ENCODE measurements at regions not wholly inside any gene's neighbourhood (a gene's known extent, or its start where the extent isn't known, plus 50 kb on each side); places are given as distances from the start of the nearest gene placed in this dataset.
A peak's percentile ranks its signal among the peaks of the same experiment; 100 is the strongest.

DNA sequence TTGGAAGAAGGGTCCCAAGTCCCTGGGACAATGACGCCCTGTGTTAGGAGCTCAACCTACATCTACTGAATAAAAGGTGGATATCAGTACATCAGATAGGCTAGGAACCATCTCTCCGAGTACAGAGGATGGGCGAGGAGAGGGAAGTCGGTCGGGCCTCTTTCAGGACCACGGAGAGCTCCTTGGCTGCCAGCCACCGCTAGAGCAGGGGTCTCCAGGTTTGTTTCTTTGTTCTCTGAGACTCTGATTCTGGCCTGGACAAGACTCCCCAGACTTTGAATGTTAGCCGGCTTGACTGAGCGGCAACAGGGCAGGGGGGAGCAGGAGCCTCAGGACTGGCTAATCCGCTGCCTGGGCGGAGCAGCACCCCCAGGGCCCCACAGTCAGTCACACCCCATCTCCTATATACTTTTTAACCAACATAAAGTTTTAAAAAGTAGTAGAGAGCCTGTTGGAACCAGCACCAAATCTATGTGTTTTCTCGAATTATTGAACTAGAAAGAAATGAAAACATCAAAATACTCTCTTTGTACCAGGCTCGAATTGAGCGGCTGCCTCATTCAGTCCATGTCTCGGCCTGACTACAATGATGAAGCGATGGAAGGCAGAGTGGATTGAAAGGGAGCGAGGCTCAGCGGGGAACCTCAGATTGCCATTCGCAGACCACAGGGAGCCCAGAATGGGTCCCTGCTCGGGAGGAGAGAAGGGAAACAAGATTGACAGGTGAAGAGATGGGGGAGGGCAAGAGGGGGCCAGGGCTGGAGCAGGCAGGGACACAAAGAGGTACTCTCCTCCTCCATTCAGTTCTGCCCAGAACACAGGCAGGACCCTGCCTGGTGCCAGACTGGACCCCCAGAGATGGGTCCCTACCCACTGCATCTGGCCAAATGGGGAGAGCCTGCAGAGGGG, 131.6 kb downstream of the TPRA1 start:
- Mint-ChIP-seq H3K27ac (no peak overlapping the region), H3K27me3 (peaks cover 59 to 86% of the 10 kb centered on the region in 2 donors), H3K9me3 (no peaks in the 10 kb centered on the region), H3K4me1 (peaks cover 6 to 15% of the 10 kb centered on the region in 2 donors), H3K4me3 (no peak overlapping the region), H3K36me3 (no peaks in the 10 kb centered on the region)
- ATAC-seq (replicated peaks), result no peak
- no peak for DNase-seq

DNA sequence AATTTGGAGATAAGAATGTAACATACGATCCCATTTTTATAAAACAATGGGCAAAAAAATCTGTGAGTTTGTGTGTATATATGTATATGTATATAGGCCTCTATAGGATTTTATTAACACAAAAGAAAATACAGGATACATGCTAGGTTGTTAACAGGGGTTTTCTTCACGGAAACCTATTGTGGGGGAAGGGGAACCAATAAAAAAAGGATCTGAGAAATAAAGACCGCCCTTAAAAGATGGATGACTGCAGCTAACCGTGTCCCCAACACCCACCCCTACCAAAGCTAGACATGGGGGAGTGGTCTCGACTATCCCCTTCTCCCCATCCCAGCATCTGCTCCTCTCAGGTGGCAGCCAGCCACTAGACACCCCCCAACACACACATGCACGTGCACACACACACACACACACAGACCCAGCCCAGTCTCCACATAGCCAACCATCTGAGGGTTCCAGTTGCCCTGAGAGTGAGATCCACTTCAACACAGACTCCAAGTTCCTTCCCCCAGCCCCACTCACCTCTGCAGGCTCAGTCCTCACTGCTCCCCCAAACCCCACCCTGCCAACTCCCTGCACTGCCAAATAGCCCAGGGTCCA, 132.9 kb downstream of the TPRA1 start:
- H3K27ac Mint-ChIP-seq, result no peak overlapping the region
- no peak overlapping the region for H3K4me3 Mint-ChIP-seq
- DNase-seq, result no peak
- peaks cover 6 to 15% of the 10 kb centered on the region in 2 donors for H3K4me1 Mint-ChIP-seq
- peaks cover 62 to 84% of the 10 kb centered on the region in 2 donors for H3K27me3 Mint-ChIP-seq
- no peak for ATAC-seq (replicated peaks)
- no peaks in the 10 kb centered on the region for H3K36me3 Mint-ChIP-seq
- H3K9me3 Mint-ChIP-seq, result no peaks in the 10 kb centered on the region

DNA sequence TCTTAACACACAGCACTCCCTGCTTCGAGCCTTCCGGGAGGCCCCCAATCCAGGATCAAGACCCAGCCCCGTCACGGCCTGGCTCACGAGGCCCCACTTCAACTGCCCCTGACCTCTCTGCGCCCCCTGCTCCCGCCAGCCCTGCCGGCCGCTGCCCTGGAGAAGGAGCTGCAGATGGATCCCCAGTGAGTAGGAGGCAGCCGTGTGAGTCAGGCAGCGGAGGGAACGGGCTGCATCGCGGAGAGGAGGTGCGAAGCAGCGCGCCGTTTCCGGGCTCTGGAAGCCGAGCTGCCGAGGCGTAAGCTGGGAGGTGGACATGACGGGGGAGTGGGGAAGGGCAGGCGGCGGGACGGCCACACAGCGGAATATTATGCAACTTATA, 133.4 kb downstream of the TPRA1 start:
- DNase-seq, result no peak
- H3K4me1 Mint-ChIP-seq, result peaks cover 6 to 15% of the 10 kb centered on the region in 2 donors
- no peaks in the 10 kb centered on the region for H3K9me3 Mint-ChIP-seq
- no peak for ATAC-seq (replicated peaks)
- H3K36me3 Mint-ChIP-seq, result no peaks in the 10 kb centered on the region
- H3K27me3 Mint-ChIP-seq, result peaks cover 65 to 79% of the 10 kb centered on the region in 2 donors
- no peak overlapping the region for H3K4me3 Mint-ChIP-seq
- H3K27ac Mint-ChIP-seq, result no peak overlapping the region

DNA sequence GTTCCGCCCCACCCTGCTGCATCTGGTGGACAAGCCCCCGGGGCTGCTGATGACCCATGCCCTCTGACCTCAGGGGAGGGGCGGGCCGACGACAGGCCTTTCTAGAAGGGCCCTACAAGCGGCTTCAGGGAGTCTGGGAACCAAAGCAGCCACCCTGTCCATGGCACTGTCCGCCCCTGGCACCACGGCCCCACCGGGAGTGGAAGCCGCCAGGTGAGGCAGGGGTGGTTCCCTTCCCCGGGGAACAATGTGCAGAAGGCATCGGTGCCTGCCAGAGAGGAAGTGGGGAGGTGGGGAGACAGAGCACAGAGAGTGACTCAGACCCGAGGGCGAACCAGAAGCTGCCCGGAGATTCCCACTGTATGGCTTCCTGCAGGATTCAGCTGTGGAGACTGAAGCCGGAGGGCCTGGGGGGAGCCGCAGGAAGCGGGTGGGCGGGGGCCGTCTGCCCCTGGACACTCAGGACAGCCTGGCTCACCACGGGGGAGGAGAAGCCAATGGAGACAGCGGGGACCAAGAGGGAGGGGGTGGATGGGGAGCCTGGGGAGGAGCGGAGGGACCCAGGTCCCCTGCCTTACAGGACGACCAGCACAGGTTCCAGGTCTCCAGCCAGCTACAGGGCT, 134.0 kb downstream of the TPRA1 start:
- H3K9me3 Mint-ChIP-seq, result no peaks in the 10 kb centered on the region
- peak in 1 of 2 donors; percentile 26 for ATAC-seq (replicated peaks)
- no peak for DNase-seq
- peaks cover 6 to 15% of the 10 kb centered on the region in 2 donors for H3K4me1 Mint-ChIP-seq
- no peaks in the 10 kb centered on the region for H3K36me3 Mint-ChIP-seq
- no peak overlapping the region for H3K4me3 Mint-ChIP-seq
- H3K27ac Mint-ChIP-seq, result no peak overlapping the region
- peaks cover 65 to 79% of the 10 kb centered on the region in 2 donors for H3K27me3 Mint-ChIP-seq

DNA sequence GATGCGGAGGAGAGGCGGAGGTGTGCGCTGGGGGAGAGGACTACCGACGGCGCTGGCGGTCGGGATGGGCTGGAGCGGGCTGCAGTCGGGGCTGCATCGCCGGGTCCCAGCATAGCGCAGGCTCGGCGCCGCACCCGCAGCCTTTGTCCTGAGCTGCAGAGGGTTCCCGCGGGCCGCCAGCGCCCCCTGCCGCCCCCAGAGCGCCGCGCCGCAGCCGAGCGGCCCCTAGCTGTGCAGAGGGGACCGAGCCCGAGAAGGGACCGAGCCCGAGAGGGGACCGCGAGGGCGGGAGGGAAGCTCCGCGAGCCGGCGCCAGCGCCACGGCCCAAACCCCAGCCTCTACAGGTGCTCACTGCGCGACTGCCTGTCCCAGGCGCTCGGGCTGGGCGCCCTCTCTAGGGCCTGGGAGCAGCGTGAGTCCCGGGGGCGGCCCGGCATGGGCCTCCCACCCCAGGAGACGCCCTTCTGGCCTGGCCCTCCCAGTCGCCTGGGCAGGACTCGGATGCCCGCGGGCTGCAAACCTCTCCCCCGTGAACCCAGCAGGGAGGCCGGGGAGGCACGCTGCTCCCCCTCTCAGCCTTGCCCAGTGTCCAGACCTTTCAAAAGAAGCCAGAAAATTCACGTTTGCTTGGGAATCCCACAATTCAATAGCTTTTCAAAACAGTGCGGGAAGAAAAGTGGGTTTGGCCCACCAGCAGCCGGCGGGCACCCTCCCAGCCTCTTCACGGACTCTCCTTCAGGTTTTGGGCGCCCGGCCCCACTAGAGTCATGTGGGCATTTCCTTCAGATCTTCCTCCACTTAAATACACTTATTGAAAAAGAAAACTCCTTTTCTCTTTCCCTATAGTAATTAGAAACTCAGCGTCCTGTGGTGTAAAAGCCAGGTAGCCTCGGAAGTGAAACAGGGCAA, 134.7 kb downstream of the TPRA1 start:
- peaks cover 61 to 72% of the 10 kb centered on the region in 2 donors for H3K27me3 Mint-ChIP-seq
- H3K4me3 Mint-ChIP-seq, result peak overlapping the region in 1 of 2 donors; percentile 25
- no peak overlapping the region for H3K27ac Mint-ChIP-seq
- ATAC-seq (replicated peaks) (peak; percentile 94 to 96), DNase-seq (peak; percentile 67)
- peaks cover 6 to 15% of the 10 kb centered on the region in 2 donors for H3K4me1 Mint-ChIP-seq
- no peaks in the 10 kb centered on the region for H3K9me3 Mint-ChIP-seq
- no peaks in the 10 kb centered on the region for H3K36me3 Mint-ChIP-seq

DNA sequence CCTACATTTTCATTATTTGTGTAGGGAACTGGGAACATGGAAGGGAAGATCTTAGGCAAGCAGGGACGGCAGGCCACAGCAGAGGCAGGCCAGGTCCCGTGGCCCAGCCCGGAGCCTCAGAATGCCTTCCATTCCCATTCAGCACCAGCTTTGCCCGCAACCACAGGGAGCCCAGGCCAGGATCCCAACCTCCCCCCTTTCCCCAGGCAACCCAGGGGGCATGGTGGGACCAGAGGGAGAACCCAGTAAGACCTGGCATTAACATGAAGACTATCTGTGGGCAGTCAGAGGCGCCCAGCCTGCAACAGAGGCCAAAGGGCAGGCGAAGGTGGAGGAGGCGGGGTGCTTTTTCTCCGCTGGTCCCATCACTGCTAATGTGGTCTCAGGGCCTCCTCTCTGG, 135.6 kb downstream of the TPRA1 start:
- Mint-ChIP-seq H3K36me3 (no peaks in the 10 kb centered on the region), H3K4me1 (peaks cover 6 to 15% of the 10 kb centered on the region in 2 donors), H3K9me3 (no peaks in the 10 kb centered on the region), H3K4me3 (peak overlapping the region in 1 of 2 donors; percentile 25), H3K27ac (no peak overlapping the region), H3K27me3 (peaks cover 63 to 64% of the 10 kb centered on the region in 2 donors)
- DNase-seq (no peak), ATAC-seq (replicated peaks) (no peak)

DNA sequence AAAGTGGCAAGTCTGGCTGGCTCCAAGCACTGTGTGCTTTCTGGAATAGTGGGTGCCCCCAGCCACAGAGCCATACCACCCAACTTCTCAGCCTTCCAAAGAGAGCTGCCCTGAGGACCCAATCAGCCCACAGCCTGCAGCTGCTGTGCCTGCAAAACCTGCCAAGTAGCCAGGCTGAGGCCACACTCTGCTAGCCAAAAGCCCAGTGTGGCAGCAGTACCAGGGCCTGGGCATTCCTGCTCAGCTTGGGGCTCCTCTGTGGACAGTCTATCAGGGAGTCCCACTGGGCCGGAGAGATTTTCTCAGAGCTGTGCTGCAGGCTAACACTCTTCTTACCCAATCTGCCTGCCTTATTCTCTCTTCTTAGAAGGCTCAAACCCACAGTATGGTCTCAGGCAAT, 136.5 kb downstream of the TPRA1 start:
- DNase-seq (no peak), ATAC-seq (replicated peaks) (no peak)
- Mint-ChIP-seq H3K9me3 (no peaks in the 10 kb centered on the region), H3K27me3 (peaks cover 54 to 56% of the 10 kb centered on the region in 2 donors), H3K27ac (no peak overlapping the region), H3K4me1 (peaks cover 6 to 15% of the 10 kb centered on the region in 2 donors), H3K36me3 (no peaks in the 10 kb centered on the region), H3K4me3 (no peak overlapping the region)

DNA sequence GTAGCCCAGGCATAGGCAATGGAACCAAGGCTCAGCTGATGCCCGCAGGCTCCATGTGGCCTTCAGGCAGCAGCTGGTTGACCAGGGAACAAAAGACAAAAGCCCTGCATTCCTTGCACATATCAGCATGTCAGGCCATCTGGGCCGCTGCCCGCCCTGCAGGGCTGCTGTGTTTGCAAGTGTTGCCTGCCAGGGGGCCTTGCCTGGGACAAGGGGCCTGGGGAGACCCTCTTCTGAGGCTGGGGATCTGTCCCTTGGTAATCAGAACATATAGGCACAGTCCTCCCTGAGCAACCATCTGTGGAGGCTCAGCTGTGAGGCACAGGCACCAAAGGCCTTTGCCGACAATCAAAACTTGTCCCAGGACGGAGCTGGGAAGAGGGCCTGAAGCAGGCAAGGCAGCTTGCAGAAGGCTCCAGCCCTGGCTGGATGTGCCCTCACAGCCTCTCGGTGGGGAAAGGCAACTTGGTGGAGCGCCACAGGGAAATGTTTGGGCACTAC, 138.2 kb downstream of the TPRA1 start:
- H3K4me1 Mint-ChIP-seq, result peaks cover 6 to 15% of the 10 kb centered on the region in 2 donors
- peaks cover 44 to 47% of the 10 kb centered on the region in 2 donors for H3K27me3 Mint-ChIP-seq
- ATAC-seq (replicated peaks) (no peak), DNase-seq (no peak)
- H3K9me3 Mint-ChIP-seq, result peaks cover 2 to 4% of the 10 kb centered on the region in 2 donors
- no peaks in the 10 kb centered on the region for H3K36me3 Mint-ChIP-seq
- no peak overlapping the region for H3K4me3 Mint-ChIP-seq
- no peak overlapping the region for H3K27ac Mint-ChIP-seq

DNA sequence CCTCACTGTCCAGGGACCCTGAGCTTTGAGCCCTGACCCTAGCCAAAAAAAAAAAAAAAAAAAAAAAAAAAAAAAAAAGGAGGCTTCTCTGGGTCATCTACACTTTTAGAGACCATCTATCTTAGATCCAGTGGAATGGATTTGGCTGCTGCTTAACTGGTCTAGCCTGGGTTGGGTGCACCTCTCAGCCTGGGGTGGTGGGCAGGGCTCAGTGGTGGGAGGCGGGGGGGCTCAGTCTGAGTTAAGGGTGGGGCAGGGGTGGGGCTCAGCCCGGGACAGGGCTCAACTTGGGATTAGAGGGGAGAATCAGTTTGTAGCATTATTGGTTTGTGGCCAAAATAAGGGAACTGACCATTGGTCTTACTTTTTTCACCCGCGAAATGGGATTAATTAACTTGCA, 139.2 kb downstream of the TPRA1 start:
- Mint-ChIP-seq H3K27me3 (peaks cover 34 to 38% of the 10 kb centered on the region in 2 donors), H3K36me3 (no peaks in the 10 kb centered on the region), H3K9me3 (peaks cover 2 to 4% of the 10 kb centered on the region in 2 donors), H3K4me1 (peaks cover 4 to 12% of the 10 kb centered on the region in 2 donors), H3K4me3 (no peak overlapping the region), H3K27ac (no peak overlapping the region)
- no peak for DNase-seq
- ATAC-seq (replicated peaks), result no peak

DNA sequence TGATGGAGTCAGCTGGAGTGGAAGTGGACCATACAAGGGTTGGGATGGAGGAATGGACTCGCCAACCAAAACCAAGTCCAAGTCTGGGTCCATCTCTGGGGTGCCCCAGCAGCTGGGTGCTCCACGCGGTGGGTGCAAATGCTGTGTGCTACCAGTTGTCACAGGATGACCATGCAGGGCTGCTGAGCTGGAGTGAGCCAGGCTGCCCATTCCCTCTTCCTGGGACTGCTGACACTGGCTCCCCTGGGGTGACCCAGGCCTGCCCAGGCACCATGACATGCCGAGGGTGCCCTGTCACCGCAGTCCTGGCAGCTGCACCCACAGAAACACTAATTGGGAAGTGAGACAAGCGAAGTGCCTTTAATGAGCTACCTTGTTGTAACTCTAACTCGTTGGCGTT, 140.2 kb downstream of the TPRA1 start:
- H3K27me3 Mint-ChIP-seq, result peaks cover 25 to 37% of the 10 kb centered on the region in 2 donors
- peaks cover 2 to 4% of the 10 kb centered on the region in 2 donors for H3K9me3 Mint-ChIP-seq
- DNase-seq, result no peak
- no peaks in the 10 kb centered on the region for H3K36me3 Mint-ChIP-seq
- peaks cover 2 to 4% of the 10 kb centered on the region in 2 donors for H3K4me1 Mint-ChIP-seq
- no peak overlapping the region for H3K4me3 Mint-ChIP-seq
- ATAC-seq (replicated peaks), result no peak
- H3K27ac Mint-ChIP-seq, result no peak overlapping the region

DNA sequence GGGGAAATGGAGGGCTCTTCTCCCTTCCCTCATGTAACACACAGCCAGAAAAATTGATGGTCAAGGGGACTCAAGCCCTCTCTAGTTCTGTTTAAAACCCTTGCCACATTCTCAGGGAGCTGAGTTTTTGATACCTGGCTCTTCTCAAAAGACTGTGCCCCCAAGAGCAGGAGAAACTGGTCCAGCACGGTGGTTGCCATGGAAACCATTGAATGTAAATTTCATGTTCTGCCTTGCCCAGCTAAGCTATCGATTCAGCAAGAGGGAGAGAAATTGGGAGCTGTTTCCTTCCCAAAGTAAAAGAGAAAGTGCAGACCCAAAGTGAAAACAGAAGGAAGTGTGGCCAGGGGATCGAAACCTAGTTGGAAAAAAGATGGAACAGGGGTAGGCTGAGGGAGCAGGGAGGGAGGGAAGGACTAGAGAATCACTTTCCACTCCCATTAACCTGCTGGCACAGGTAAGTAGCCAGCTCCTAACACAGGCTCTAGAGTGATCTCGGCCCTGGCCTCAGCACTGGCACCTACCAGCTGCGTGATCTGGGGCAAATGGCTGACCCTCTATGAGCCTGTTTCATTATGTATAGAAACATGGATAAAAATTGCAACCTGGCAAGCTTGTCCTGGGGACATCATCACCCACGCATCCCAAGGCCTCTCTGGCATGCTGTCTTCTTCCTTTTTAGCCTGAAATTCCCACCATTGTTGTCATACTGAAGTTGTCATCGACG, 140.9 kb downstream of the TPRA1 start:
- no peak for ATAC-seq (replicated peaks)
- Mint-ChIP-seq H3K9me3 (peaks cover 2 to 4% of the 10 kb centered on the region in 2 donors), H3K27me3 (peaks cover 25 to 35% of the 10 kb centered on the region in 2 donors), H3K36me3 (no peaks in the 10 kb centered on the region), H3K4me1 (no peaks in the 10 kb centered on the region), H3K27ac (no peak overlapping the region), H3K4me3 (no peak overlapping the region)
- no peak for DNase-seq

DNA sequence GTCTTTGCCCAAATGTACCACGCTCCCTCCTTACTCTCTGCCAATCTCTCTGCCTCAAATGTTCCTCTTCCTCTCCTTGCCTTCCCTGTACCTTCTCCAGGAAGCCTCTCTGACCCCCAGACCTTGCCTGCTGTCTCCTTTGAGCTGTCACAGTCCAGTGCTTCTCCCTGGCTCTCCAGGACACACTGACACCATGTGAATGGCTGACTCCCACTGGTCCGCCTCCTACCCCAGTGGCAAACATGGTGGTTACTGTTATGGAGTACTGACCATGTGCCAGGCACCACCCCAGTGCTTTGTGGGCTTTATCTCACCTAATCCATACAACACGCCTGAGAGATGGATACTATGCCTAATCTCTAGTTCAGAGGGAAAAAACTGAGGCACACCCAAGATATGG, 141.9 kb downstream of the TPRA1 start:
- Mint-ChIP-seq H3K36me3 (no peaks in the 10 kb centered on the region), H3K27me3 (peaks cover 19 to 30% of the 10 kb centered on the region in 2 donors), H3K27ac (no peak overlapping the region), H3K4me3 (no peak overlapping the region), H3K4me1 (no peaks in the 10 kb centered on the region), H3K9me3 (peaks cover 2 to 4% of the 10 kb centered on the region in 2 donors)
- DNase-seq (no peak), ATAC-seq (replicated peaks) (no peak)

DNA sequence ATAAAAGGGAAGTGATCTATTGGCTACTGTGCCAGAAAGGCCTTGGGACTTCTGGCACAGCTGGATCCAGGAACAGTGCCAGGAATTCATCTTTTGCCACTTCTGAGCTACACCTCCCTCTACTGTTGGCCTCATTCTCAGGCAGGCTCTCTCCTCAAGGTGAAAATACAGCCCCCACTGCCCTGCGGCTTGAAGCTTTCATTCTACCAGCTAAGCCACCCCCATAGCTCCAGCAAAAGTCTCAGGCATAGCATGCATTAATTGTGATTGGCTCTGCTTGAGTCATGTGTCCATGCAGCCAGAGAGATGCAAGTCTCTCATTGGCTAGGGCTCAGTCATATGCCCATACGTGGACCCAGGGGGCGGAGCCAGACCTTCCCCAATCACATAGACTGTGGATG, 142.4 kb downstream of the TPRA1 start:
- H3K36me3 Mint-ChIP-seq, result no peaks in the 10 kb centered on the region
- H3K4me1 Mint-ChIP-seq, result no peaks in the 10 kb centered on the region
- ATAC-seq (replicated peaks) (no peak), DNase-seq (no peak)
- peaks cover 19 to 30% of the 10 kb centered on the region in 2 donors for H3K27me3 Mint-ChIP-seq
- peaks cover 2 to 4% of the 10 kb centered on the region in 2 donors for H3K9me3 Mint-ChIP-seq
- no peak overlapping the region for H3K4me3 Mint-ChIP-seq
- no peak overlapping the region for H3K27ac Mint-ChIP-seq
